Hepatocyte (in vitro differentiated cells): ENCODE measurements at regions not wholly inside any gene's neighbourhood (a gene's known extent, or its start where the extent isn't known, plus 50 kb on each side); places are given as distances from the start of the nearest gene placed in this dataset.

ENCODE experiments used
- DNase-seq: peaks from one replicate; pipeline ENCODE4 v3.0.0-alpha.2; 2016; ENCODE audit warnings: low spot score
- H2AFZ ChIP-seq: fragments of 200-600 bp; sonication (generic); 2 replicates; pipeline ENCODE4 v1.6.0; 2016; ENCODE audit warnings: antibody characterized with exemption, mild to moderate bottlenecking
- H3K27ac ChIP-seq: fragments of 200-600 bp; sonication (generic); 2 replicates; pipeline ENCODE4 v1.5.1; 2016; ENCODE audit warnings: mild to moderate bottlenecking
- H3K27me3 ChIP-seq: fragments of 200-600 bp; sonication (generic); 2 replicates; pipeline ENCODE4 v1.6.1; 2016
- H3K36me3 ChIP-seq: fragments of 200-600 bp; sonication (generic); replicated peaks from 2 replicates; pipeline ENCODE4 v1.5.1; 2016; ENCODE audit warnings: low read depth; ENCODE audit not compliant: insufficient read depth
- H3K4me1 ChIP-seq: fragments of 200-600 bp; sonication (generic); 2 replicates; pipeline ENCODE4 v1.5.1; 2016; ENCODE audit warnings: mild to moderate bottlenecking, moderate library complexity; ENCODE audit not compliant: insufficient read depth
- H3K4me2 ChIP-seq: fragments of 200-600 bp; sonication (generic); 2 replicates; pipeline ENCODE4 v1.6.0; 2016
- H3K4me3 ChIP-seq: fragments of 200-600 bp; sonication (generic); 2 replicates; pipeline ENCODE4 v1.5.1; 2016; ENCODE audit warnings: mild to moderate bottlenecking
- H3K79me2 ChIP-seq: fragments of 200-600 bp; sonication (generic); 2 replicates; pipeline ENCODE4 v1.6.0; 2017; ENCODE audit warnings: mild to moderate bottlenecking
- H3K9me2 ChIP-seq: fragments of 200-600 bp; sonication (generic); replicated peaks from 2 replicates; pipeline ENCODE4 v1.6.0; 2017; ENCODE audit warnings: mild to moderate bottlenecking; ENCODE audit not compliant: insufficient read depth
- H3K9me3 ChIP-seq: fragments of 200-600 bp; sonication (generic); 2 replicates; pipeline ENCODE4 v1.5.1; 2016; ENCODE audit warnings: low read depth, mild to moderate bottlenecking
- H4K20me1 ChIP-seq: fragments of 200-600 bp; sonication (generic); 2 replicates; pipeline ENCODE4 v1.6.0; 2016; ENCODE audit warnings: mild to moderate bottlenecking; ENCODE audit not compliant: insufficient read depth, poor library complexity, severe bottlenecking
- EZH2 ChIP-seq: fragments of 200-600 bp; sonication (generic); IDR thresholded peaks from 2 replicates; pipeline ENCODE4 v1.6.1; 2016; ENCODE audit warnings: antibody characterized with exemption, mild to moderate bottlenecking, borderline replicate concordance
- EZH2phosphoT487 ChIP-seq: fragments of 200-600 bp; sonication (generic); IDR thresholded peaks from one replicate; pipeline ENCODE4 v1.6.1; 2018; ENCODE audit warnings: antibody characterized with exemption, mild to moderate bottlenecking, low read depth, moderate library complexity; ENCODE audit not compliant: unreplicated experiment, severe bottlenecking
- WGBS: methylation state at CpG from one replicate; pipeline ENCODE4 v1.1.6; 2016; ENCODE audit warnings: low lambda C conversion rate; ENCODE audit errors: missing lambda C conversion rate; 5-methylcytosine and 5-hydroxymethylcytosine counted together
- TF ChIP-seq, protein P1 (sequence below): fragments of 200-600 bp; sonication (generic); IDR thresholded peaks from 2 replicates; pipeline ENCODE4 v1.5.1; 2016; ENCODE audit warnings: antibody characterized with exemption, mild to moderate bottlenecking; ENCODE audit not compliant: poor library complexity

DNA sequence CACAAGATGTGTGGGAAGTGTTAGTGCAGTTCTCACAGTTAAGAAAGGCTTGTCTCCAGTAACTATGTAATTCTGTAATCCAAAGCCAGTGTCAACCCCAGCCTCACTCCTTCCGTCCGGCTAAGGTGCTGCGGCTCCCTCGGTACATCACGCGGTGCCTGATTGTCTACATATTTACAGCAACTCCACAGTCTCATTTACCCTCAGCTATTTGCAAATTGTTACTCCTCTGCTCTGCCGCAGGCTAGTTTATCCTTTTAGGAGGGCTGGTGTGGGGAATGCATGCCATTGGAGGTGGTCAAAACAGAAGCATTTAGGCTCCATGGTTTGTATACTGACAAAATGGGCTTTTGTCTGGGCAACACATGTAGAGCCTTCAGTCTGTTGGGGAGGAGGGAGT is 358.3 kb downstream of the METTL15 start:
- 85% methylated on average over 7 of the region's 7 CpGs for WGBS
- Histone ChIP-seq H3K9me2 (no peaks in the 10 kb centered on the region), H3K27me3 (no peaks in the 10 kb centered on the region), H4K20me1 (no peaks in the 10 kb centered on the region), H3K27ac (no peak overlapping the region), H2AFZ (no peak overlapping the region), H3K4me3 (no peak overlapping the region), H3K4me2 (no peak overlapping the region), H3K4me1 (no peaks in the 10 kb centered on the region), H3K36me3 (no peaks in the 10 kb centered on the region), H3K9me3 (no peaks in the 10 kb centered on the region), H3K79me2 (no peaks in the 10 kb centered on the region)
- TF ChIP-seq, protein P1, sequence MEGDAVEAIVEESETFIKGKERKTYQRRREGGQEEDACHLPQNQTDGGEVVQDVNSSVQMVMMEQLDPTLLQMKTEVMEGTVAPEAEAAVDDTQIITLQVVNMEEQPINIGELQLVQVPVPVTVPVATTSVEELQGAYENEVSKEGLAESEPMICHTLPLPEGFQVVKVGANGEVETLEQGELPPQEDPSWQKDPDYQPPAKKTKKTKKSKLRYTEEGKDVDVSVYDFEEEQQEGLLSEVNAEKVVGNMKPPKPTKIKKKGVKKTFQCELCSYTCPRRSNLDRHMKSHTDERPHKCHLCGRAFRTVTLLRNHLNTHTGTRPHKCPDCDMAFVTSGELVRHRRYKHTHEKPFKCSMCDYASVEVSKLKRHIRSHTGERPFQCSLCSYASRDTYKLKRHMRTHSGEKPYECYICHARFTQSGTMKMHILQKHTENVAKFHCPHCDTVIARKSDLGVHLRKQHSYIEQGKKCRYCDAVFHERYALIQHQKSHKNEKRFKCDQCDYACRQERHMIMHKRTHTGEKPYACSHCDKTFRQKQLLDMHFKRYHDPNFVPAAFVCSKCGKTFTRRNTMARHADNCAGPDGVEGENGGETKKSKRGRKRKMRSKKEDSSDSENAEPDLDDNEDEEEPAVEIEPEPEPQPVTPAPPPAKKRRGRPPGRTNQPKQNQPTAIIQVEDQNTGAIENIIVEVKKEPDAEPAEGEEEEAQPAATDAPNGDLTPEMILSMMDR = no peak
- TF ChIP-seq EZH2 = no peak
- DNase-seq = no peak

DNA sequence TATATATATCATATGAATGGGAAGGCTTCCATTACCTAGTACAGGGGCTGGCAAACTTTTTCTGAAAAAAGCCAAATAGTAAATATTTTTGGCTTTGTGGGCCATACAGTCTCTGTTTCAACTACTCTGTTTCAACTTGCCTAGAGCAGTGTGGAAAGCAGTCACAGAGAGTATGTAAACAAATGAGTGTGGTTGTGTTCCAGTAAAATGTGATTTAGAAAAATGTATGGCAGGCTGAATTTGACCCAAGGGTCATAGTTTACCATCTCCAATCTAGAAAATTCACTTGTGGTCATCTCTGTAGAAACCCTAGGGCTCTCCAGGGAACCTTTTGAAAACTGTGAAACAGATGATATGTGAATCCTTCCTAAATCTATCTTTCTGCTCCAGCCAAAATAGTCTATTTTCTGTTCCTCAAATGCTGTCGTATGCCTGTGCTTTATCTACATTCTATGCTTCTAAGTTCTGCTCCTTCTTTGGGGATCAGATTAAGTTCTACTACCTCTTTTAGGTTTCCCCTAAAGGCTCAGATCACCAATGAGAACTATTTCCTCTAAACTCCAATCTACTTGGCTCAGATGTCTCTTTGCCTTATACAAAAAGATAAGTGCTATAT is 356.2 kb downstream of the METTL15 start:
- Histone ChIP-seq H3K27ac (no peak overlapping the region), H3K27me3 (no peaks in the 10 kb centered on the region), H3K9me3 (no peaks in the 10 kb centered on the region), H3K9me2 (no peaks in the 10 kb centered on the region), H2AFZ (no peak overlapping the region), H3K4me2 (no peak overlapping the region), H3K4me3 (no peak overlapping the region), H3K4me1 (no peaks in the 10 kb centered on the region), H3K79me2 (no peaks in the 10 kb centered on the region), H4K20me1 (no peaks in the 10 kb centered on the region), H3K36me3 (no peaks in the 10 kb centered on the region)
- no peak for DNase-seq
- no peak for TF ChIP-seq EZH2phosphoT487
- WGBS = 0% methylated on average over 1 of the region's 1 CpG

DNA sequence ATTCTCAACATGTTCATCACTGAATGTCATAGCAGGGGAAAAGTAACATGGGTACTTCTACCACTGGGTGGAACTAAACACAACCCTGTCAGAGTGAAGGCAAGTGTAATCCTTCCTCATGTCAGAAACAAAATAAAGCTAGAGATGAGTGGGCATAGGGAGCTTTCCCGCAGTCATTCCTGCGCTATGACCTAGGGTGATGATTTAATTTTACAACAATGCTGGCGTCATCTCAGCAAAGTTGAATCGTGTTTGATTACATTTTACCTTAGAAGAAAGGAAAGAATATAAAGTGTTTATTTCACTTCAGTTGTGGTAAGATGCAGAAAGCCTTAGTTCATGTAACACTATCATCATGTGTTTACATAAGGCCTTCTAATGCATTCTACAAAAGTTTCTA is 355.6 kb downstream of the METTL15 start:
- no peaks in the 10 kb centered on the region for H3K9me3 ChIP-seq
- H3K4me1 ChIP-seq = no peaks in the 10 kb centered on the region
- TF ChIP-seq EZH2phosphoT487 (no peak), EZH2 (no peak)
- TF ChIP-seq, protein P1 = no peak
- DNase-seq = no peak
- H3K27ac ChIP-seq = no peak overlapping the region
- no peak overlapping the region for H2AFZ ChIP-seq
- no peaks in the 10 kb centered on the region for H3K36me3 ChIP-seq
- H4K20me1 ChIP-seq = no peaks in the 10 kb centered on the region
- H3K79me2 ChIP-seq = no peaks in the 10 kb centered on the region
- no peaks in the 10 kb centered on the region for H3K27me3 ChIP-seq
- H3K4me2 ChIP-seq = no peak overlapping the region
- H3K4me3 ChIP-seq = no peak overlapping the region
- H3K9me2 ChIP-seq = no peaks in the 10 kb centered on the region
- 75% methylated on average over 4 of the region's 4 CpGs for WGBS

DNA sequence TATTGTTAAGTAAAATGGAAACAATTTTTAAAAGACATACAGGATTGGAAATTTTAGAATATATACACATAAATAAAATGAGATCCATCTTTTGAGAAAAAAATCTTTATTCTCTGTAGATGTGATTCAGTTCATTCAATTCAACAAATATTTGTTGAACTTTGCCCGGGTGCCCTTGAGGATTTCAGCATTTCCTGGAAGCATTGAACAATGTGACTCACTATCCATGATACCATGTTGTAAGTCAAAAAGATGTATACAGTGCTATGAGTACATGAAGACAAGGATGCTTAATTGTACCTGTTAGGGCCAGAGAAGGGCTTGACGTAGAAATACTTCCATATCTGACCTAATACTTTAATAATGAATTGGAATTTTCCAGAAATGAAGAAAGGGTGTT is 353.7 kb downstream of the METTL15 start:
- no peaks in the 10 kb centered on the region for H3K27me3 ChIP-seq
- H3K4me1 ChIP-seq = no peaks in the 10 kb centered on the region
- H3K9me2 ChIP-seq = no peaks in the 10 kb centered on the region
- H3K36me3 ChIP-seq = no peaks in the 10 kb centered on the region
- no peaks in the 10 kb centered on the region for H3K9me3 ChIP-seq
- no peak overlapping the region for H3K4me2 ChIP-seq
- no peaks in the 10 kb centered on the region for H4K20me1 ChIP-seq
- DNase-seq = no peak
- WGBS = 90% methylated on average over 2 of the region's 2 CpGs
- TF ChIP-seq, protein P1 = no peak
- TF ChIP-seq EZH2phosphoT487 (no peak), EZH2 (no peak)
- H3K4me3 ChIP-seq = no peak overlapping the region
- H2AFZ ChIP-seq = no peak overlapping the region
- no peak overlapping the region for H3K27ac ChIP-seq
- H3K79me2 ChIP-seq = no peaks in the 10 kb centered on the region
